ENCODE measurements at regions not wholly inside any gene's neighbourhood (a gene's known extent, or its start where the extent isn't known, plus 50 kb on each side); places are given as distances from the start of the nearest gene placed in this dataset.

DNA sequence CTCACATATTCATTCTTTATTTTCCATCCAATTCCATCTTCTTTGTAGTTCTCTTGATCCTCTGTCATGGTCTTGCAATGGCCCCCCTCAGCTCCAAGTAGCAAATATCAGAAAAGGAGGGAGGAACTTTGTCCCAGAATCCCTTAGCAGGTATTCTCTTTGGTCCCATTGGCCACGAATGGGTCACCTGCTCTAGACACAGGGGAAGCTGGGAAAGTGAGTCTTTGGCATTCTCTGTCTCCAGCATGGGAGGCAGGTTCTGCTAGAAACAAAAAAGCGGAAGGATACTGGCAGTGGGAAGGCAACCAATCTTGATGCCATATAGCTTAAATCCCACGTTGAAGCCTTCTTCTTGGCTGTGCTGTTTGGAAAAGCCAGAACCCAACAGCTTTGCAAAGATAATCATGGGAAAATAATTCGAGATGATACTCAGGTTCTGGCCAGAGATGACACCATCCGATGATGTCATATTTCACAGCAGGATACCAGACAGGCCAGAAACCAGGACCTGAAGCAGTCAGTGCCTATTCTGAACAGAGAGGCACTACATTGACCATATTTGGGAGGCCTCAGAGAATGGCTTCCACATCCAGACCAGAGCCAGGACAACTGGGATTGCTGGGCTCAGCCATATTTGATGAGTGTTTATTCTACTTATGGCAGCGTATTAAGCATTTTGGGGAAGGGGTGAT lies 110.4 kb upstream of the ATXN3L start:
- TF ChIP-seq, protein P1, sequence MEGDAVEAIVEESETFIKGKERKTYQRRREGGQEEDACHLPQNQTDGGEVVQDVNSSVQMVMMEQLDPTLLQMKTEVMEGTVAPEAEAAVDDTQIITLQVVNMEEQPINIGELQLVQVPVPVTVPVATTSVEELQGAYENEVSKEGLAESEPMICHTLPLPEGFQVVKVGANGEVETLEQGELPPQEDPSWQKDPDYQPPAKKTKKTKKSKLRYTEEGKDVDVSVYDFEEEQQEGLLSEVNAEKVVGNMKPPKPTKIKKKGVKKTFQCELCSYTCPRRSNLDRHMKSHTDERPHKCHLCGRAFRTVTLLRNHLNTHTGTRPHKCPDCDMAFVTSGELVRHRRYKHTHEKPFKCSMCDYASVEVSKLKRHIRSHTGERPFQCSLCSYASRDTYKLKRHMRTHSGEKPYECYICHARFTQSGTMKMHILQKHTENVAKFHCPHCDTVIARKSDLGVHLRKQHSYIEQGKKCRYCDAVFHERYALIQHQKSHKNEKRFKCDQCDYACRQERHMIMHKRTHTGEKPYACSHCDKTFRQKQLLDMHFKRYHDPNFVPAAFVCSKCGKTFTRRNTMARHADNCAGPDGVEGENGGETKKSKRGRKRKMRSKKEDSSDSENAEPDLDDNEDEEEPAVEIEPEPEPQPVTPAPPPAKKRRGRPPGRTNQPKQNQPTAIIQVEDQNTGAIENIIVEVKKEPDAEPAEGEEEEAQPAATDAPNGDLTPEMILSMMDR (IDR thresholded peaks at IDR 0.05) = no peak
- H3K27ac ChIP-seq = no peak overlapping the region
- DNase-seq (ENCODE audit: low spot score) (no peak), ATAC-seq (ENCODE audit: insufficient number of reproducible peaks, low FRiP score, low read depth) (no peak)
- H3K9me3 ChIP-seq = no peaks in the 10 kb centered on the region
- no peaks in the 10 kb centered on the region for H3K27me3 ChIP-seq (replicated peaks; ENCODE audit: insufficient read depth)
- no peak overlapping the region for H3K4me3 ChIP-seq
- no peaks in the 10 kb centered on the region for H3K36me3 ChIP-seq
- peaks cover 0 to 12% of the 10 kb centered on the region in 2 donors for H3K4me1 ChIP-seq (ENCODE audit: control insufficient read depth in 1 of 2, low read depth in 2 of 2)

DNA sequence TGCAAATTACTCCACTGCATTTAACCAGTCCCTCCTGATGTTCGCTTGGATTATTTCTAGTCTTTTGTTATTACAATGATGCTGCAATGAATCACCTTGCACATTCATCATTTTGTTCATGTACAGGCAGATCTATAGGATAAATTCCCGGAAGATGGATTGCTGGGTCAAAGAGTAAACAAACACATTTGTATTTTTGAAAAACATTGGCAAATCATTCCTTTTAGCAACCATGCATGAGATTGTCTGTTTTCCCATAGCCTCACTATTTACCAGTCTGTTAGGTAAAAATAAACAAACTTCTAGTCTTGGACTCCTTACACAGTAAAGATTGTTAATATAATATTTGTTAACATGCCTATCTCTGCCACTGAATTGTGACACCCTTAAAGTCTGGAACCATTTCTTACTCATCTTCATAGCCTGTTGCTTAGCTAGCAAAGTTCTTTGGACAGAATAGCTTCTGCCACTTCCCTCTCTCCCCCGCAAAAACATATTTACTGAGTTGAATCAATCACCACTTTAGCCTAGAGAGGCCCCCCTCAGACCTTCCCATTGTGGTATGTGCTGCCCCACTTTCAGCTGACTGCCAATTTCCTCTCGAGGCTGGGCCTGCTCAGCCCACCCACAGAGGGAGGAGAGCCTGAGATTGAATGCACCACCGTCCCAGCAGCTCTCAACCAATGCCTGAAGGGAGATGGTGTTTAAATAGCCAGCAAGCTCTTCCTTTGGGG lies 108.4 kb upstream of the ATXN3L start:
- Histone ChIP-seq H3K4me3 (no peak overlapping the region), H3K4me1 (ENCODE audit: control insufficient read depth in 1 of 2, low read depth in 2 of 2) (peaks cover 0 to 10% of the 10 kb centered on the region in 2 donors), H3K27ac (no peak overlapping the region), H3K36me3 (no peaks in the 10 kb centered on the region), H3K27me3 (replicated peaks; ENCODE audit: insufficient read depth) (no peaks in the 10 kb centered on the region), H3K9me3 (no peaks in the 10 kb centered on the region)
- DNase-seq (ENCODE audit: low spot score) (no peak), ATAC-seq (ENCODE audit: insufficient number of reproducible peaks, low FRiP score, low read depth) (no peak)
- TF ChIP-seq, protein P1 (IDR thresholded peaks at IDR 0.05) = no peak

DNA sequence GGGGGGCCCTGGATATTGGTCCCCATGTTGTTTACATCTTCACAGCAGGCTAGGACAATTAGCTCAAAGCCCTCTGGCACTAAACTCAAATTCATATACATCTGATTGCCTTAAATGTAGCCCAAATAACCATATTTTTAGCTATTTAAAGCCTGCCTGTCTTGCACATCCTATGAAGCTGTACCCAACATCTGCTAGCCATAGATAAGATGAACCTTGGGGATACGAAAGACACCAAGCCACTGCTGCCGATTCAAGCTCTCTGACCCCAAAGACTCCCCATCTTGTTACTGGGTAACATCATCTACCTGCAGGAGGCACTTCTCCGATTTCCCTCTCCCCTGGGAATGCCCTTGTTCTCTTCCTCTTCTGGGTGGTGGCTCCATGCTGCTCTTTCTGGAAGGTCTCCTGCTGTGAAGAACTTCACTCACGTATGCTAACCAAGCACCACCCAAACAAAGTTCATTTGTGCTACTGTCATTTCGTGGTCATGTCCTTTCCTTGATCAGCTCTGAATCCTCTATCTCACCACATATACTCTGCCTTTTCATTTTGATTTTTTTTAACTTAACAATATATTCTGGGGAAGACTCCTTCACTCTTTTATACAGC lies 107.7 kb upstream of the ATXN3L start:
- H3K27ac ChIP-seq = no peak overlapping the region
- no peaks in the 10 kb centered on the region for H3K36me3 ChIP-seq
- no peaks in the 10 kb centered on the region for H3K9me3 ChIP-seq
- no peaks in the 10 kb centered on the region for H3K27me3 ChIP-seq (replicated peaks; ENCODE audit: insufficient read depth)
- TF ChIP-seq, protein P1 (IDR thresholded peaks at IDR 0.05) = no peak
- H3K4me3 ChIP-seq = no peak overlapping the region
- DNase-seq (ENCODE audit: low spot score) (no peak), ATAC-seq (ENCODE audit: insufficient number of reproducible peaks, low FRiP score, low read depth) (no peak)
- H3K4me1 ChIP-seq (ENCODE audit: control insufficient read depth in 1 of 2, low read depth in 2 of 2) = peaks cover 0 to 5% of the 10 kb centered on the region in 2 donors

DNA sequence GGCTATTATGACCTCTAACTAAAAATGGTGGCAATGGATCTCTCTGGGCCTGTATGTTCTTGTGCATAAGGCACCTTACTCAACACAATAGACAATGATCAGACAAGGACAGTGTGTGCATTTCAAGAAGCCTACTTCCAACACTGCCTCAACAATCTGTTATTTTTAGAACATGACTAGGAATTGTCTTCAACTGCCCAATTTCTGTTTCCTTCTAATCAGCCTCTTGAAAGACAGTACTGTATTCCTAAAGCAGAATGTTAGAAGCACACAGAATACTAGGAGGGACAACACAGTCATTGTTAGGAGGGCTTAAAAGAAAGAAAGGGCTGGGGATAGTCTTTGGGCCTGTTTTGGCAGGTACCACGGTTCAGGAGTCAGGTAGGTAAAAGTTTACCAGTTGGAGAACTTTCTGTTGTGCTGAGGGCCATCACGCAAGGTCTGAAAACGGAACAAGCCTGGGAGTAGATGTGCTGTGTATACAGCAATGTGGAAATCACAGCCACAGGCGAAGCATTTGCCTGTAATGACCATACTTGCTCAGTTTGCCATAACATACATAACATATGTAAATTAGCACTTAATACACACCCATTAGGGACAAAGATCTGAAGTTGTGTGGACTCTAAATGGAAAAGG lies 100.8 kb upstream of the ATXN3L start:
- TF ChIP-seq, protein P1 (IDR thresholded peaks at IDR 0.05) = no peak
- H3K27me3 ChIP-seq (replicated peaks; ENCODE audit: insufficient read depth) = no peaks in the 10 kb centered on the region
- ATAC-seq (ENCODE audit: insufficient number of reproducible peaks, low FRiP score, low read depth) = no peak
- no peak overlapping the region for H3K27ac ChIP-seq
- no peak for DNase-seq (ENCODE audit: low spot score)
- H3K4me3 ChIP-seq = no peak overlapping the region
- H3K4me1 ChIP-seq (ENCODE audit: control insufficient read depth in 1 of 2, low read depth in 2 of 2) = no peaks in the 10 kb centered on the region
- no peaks in the 10 kb centered on the region for H3K36me3 ChIP-seq
- H3K9me3 ChIP-seq = no peaks in the 10 kb centered on the region

DNA sequence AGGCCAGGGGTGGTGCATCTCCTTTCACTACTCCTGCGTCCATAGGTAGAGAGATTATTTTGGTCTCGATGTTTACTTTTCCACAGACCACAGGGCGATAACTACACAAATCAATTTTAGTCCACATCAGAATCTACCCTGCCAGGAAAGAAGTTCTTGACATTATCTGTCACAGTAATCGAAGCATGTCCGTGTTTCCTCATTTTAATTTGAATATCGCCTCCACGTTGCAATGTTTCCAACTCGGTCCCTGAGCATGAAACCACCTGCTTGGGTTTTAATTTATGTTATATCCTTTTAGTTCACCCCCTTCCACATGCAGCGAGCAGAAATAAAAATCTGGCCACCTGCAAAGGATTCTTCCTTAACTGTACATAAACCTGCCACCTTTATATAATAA lies 100.1 kb upstream of the ATXN3L start:
- no peaks in the 10 kb centered on the region for H3K9me3 ChIP-seq
- ATAC-seq (ENCODE audit: insufficient number of reproducible peaks, low FRiP score, low read depth) (no peak), DNase-seq (ENCODE audit: low spot score) (no peak)
- H3K27ac ChIP-seq = no peak overlapping the region
- no peaks in the 10 kb centered on the region for H3K4me1 ChIP-seq (ENCODE audit: control insufficient read depth in 1 of 2, low read depth in 2 of 2)
- no peaks in the 10 kb centered on the region for H3K36me3 ChIP-seq
- no peak overlapping the region for H3K4me3 ChIP-seq
- H3K27me3 ChIP-seq (replicated peaks; ENCODE audit: insufficient read depth) = no peaks in the 10 kb centered on the region
- TF ChIP-seq, protein P1 (IDR thresholded peaks at IDR 0.05) = no peak
